Activated naive CD8-positive, alpha-beta T cell treated with anti-CD3 and anti-CD28 coated beads, Interleukin-2, amount 10 ng/mL, durations not matched to agents 7 days and 5 days (primary cell): ENCODE measurements at regions not wholly inside any gene's neighbourhood (a gene's known extent, or its start where the extent isn't known, plus 50 kb on each side); places are given as distances from the start of the nearest gene placed in this dataset.

Source experiments
- ATAC-seq: fragments of 150-1000 bp; cut with Tn5 transposase; one replicate; pipeline ENCODE4 v1.10.0; 2021; ENCODE audit warnings: low read depth, moderate library complexity
- POLR2A ChIA-PET: fragments of 350-600 bp; sonication (Branson Sonifier 250); formaldehyde crosslinking; loops from one replicate; lab custom pipeline; 2021; ENCODE audit warnings: antibody characterized with exemption; lab: Charles Lee
- DNase-seq: peaks from one replicate; pipeline ENCODE4 v3.0.0; 2021
- H3K27ac Mint-ChIP-seq: one replicate; pipeline ENCODE4 v1.8.0; 2022; ENCODE audit warnings: mild to moderate bottlenecking, mixed read lengths
- H3K27me3 Mint-ChIP-seq: one replicate; pipeline ENCODE4 v1.8.0; 2022; ENCODE audit warnings: mild to moderate bottlenecking, moderate library complexity, mixed read lengths
- H3K36me3 Mint-ChIP-seq: one replicate; pipeline ENCODE4 v1.8.0; 2021; ENCODE audit warnings: mild to moderate bottlenecking, mixed read lengths
- H3K4me1 Mint-ChIP-seq: one replicate; pipeline ENCODE4 v1.8.0; 2021; ENCODE audit warnings: mixed read lengths
- H3K4me3 Mint-ChIP-seq: one replicate; pipeline ENCODE4 v1.8.0; 2022; ENCODE audit warnings: mild to moderate bottlenecking, moderate library complexity, mixed read lengths
- H3K9me3 Mint-ChIP-seq: one replicate; pipeline ENCODE4 v1.8.0; 2021; ENCODE audit warnings: mixed read lengths

- ATAC-seq (no peak), DNase-seq (no peak)
- Mint-ChIP-seq H3K9me3 (no peaks in the 10 kb centered on the region), H3K4me1 (no peaks in the 10 kb centered on the region), H3K27me3 (peaks cover 5% of the 10 kb centered on the region), H3K27ac (no peak overlapping the region), H3K4me3 (no peak overlapping the region), H3K36me3 (no peaks in the 10 kb centered on the region)
- POLR2A ChIA-PET = no interaction called here
Observed at GRCh38 chr1:71200503-71200902, 119.7 kb upstream of the ZRANB2 start.

- H3K4me1 Mint-ChIP-seq = no peaks in the 10 kb centered on the region
- no peak overlapping the region for H3K4me3 Mint-ChIP-seq
- DNase-seq = no peak
- peaks cover 5% of the 10 kb centered on the region for H3K27me3 Mint-ChIP-seq
- no peaks in the 10 kb centered on the region for H3K9me3 Mint-ChIP-seq
- H3K27ac Mint-ChIP-seq = no peak overlapping the region
- no peaks in the 10 kb centered on the region for H3K36me3 Mint-ChIP-seq
- POLR2A ChIA-PET = no interaction called here
- ATAC-seq = no peak
Observed at GRCh38 chr1:71196685-71197084, 115.8 kb upstream of the ZRANB2 start.

- no peak for ATAC-seq
- H3K36me3 Mint-ChIP-seq = no peaks in the 10 kb centered on the region
- no peak for DNase-seq
- no peak overlapping the region for H3K27ac Mint-ChIP-seq
- no peak overlapping the region for H3K4me3 Mint-ChIP-seq
- no peaks in the 10 kb centered on the region for H3K4me1 Mint-ChIP-seq
- H3K9me3 Mint-ChIP-seq = peaks cover 2% of the 10 kb centered on the region
- H3K27me3 Mint-ChIP-seq = no peaks in the 10 kb centered on the region
- POLR2A ChIA-PET = no interaction called here
Observed at GRCh38 chr1:71193153-71193552, 112.3 kb upstream of the ZRANB2 start.

- Mint-ChIP-seq H3K27ac (no peak overlapping the region), H3K4me1 (no peaks in the 10 kb centered on the region), H3K36me3 (no peaks in the 10 kb centered on the region), H3K9me3 (peaks cover 3% of the 10 kb centered on the region), H3K4me3 (no peak overlapping the region), H3K27me3 (no peaks in the 10 kb centered on the region)
- no peak for DNase-seq
- POLR2A ChIA-PET = no interaction called here
- no peak for ATAC-seq
Observed at GRCh38 chr1:71191520-71191919, 110.7 kb upstream of the ZRANB2 start.

GRCh38 chr1:71190843-71191242 lies 110.0 kb upstream of the ZRANB2 start:
- H3K36me3 Mint-ChIP-seq = no peaks in the 10 kb centered on the region
- H3K27me3 Mint-ChIP-seq = no peaks in the 10 kb centered on the region
- peaks cover 3% of the 10 kb centered on the region for H3K9me3 Mint-ChIP-seq
- DNase-seq = no peak
- POLR2A ChIA-PET = no interaction called here
- no peaks in the 10 kb centered on the region for H3K4me1 Mint-ChIP-seq
- no peak overlapping the region for H3K27ac Mint-ChIP-seq
- H3K4me3 Mint-ChIP-seq = no peak overlapping the region
- no peak for ATAC-seq

GRCh38 chr1:71184410-71184809 lies 103.6 kb upstream of the ZRANB2 start:
- DNase-seq = no peak
- peaks cover 3% of the 10 kb centered on the region for H3K9me3 Mint-ChIP-seq
- H3K27ac Mint-ChIP-seq = no peak overlapping the region
- ATAC-seq = no peak
- POLR2A ChIA-PET = no interaction called here
- no peaks in the 10 kb centered on the region for H3K27me3 Mint-ChIP-seq
- no peaks in the 10 kb centered on the region for H3K4me1 Mint-ChIP-seq
- H3K36me3 Mint-ChIP-seq = no peaks in the 10 kb centered on the region
- H3K4me3 Mint-ChIP-seq = no peak overlapping the region

GRCh38 chr1:71179997-71180396 lies 99.2 kb upstream of the ZRANB2 start:
- H3K9me3 Mint-ChIP-seq = peaks cover 1% of the 10 kb centered on the region
- no peak overlapping the region for H3K27ac Mint-ChIP-seq
- POLR2A ChIA-PET = interaction anchor here (0.6 kb wide), 1 partner anchor 12 kb away, joined by 3 read pairs; no protein-coding TSS in a partner anchor
- no peaks in the 10 kb centered on the region for H3K4me1 Mint-ChIP-seq
- H3K4me3 Mint-ChIP-seq = no peak overlapping the region
- H3K36me3 Mint-ChIP-seq = no peaks in the 10 kb centered on the region
- DNase-seq (no peak), ATAC-seq (no peak)
- no peaks in the 10 kb centered on the region for H3K27me3 Mint-ChIP-seq

GRCh38 chr1:71170925-71171324 lies 90.1 kb upstream of the ZRANB2 start:
- ATAC-seq = no peak
- Mint-ChIP-seq H3K9me3 (no peaks in the 10 kb centered on the region), H3K36me3 (no peaks in the 10 kb centered on the region), H3K27ac (no peak overlapping the region), H3K4me1 (no peaks in the 10 kb centered on the region), H3K27me3 (no peaks in the 10 kb centered on the region), H3K4me3 (no peak overlapping the region)
- POLR2A ChIA-PET = no interaction called here
- DNase-seq = no peak

GRCh38 chr1:71167505-71167904 lies 86.7 kb upstream of the ZRANB2 start:
- Mint-ChIP-seq H3K36me3 (no peaks in the 10 kb centered on the region), H3K27me3 (no peaks in the 10 kb centered on the region), H3K27ac (no peak overlapping the region), H3K4me1 (no peaks in the 10 kb centered on the region), H3K4me3 (no peak overlapping the region), H3K9me3 (no peaks in the 10 kb centered on the region)
- ATAC-seq = no peak
- POLR2A ChIA-PET = interaction anchor here (0.6 kb wide), 1 partner anchor 13 kb away, joined by 3 read pairs; no protein-coding TSS in a partner anchor
- DNase-seq = no peak

- POLR2A ChIA-PET = no interaction called here
- Mint-ChIP-seq H3K27ac (no peak overlapping the region), H3K27me3 (no peaks in the 10 kb centered on the region), H3K4me1 (no peaks in the 10 kb centered on the region), H3K9me3 (no peaks in the 10 kb centered on the region), H3K4me3 (no peak overlapping the region), H3K36me3 (no peaks in the 10 kb centered on the region)
- no peak for DNase-seq
- ATAC-seq = no peak
Observed at GRCh38 chr1:71166178-71167173, 85.6 kb upstream of the ZRANB2 start.

- H3K36me3 Mint-ChIP-seq = no peaks in the 10 kb centered on the region
- POLR2A ChIA-PET = no interaction called here
- no peak for ATAC-seq
- no peak overlapping the region for H3K4me3 Mint-ChIP-seq
- no peak overlapping the region for H3K27ac Mint-ChIP-seq
- no peak for DNase-seq
- H3K27me3 Mint-ChIP-seq = no peaks in the 10 kb centered on the region
- H3K4me1 Mint-ChIP-seq = no peaks in the 10 kb centered on the region
- peaks cover 2% of the 10 kb centered on the region for H3K9me3 Mint-ChIP-seq
Observed at GRCh38 chr1:71157715-71158114, 76.9 kb upstream of the ZRANB2 start.

- POLR2A ChIA-PET = no interaction called here
- no peak for ATAC-seq
- no peaks in the 10 kb centered on the region for H3K4me1 Mint-ChIP-seq
Observed at GRCh38 chr1:71157151-71157550, 76.3 kb upstream of the ZRANB2 start.

GRCh38 chr1:71156590-71156989 lies 75.8 kb upstream of the ZRANB2 start:
- Mint-ChIP-seq H3K27me3 (no peaks in the 10 kb centered on the region), H3K9me3 (peaks cover 2% of the 10 kb centered on the region), H3K4me3 (no peak overlapping the region), H3K27ac (no peak overlapping the region), H3K4me1 (no peaks in the 10 kb centered on the region), H3K36me3 (no peaks in the 10 kb centered on the region)
- DNase-seq = no peak
- POLR2A ChIA-PET = no interaction called here
- ATAC-seq = no peak

More at GRCh38 chr1:71157151-71157550, 76.3 kb upstream of the ZRANB2 start:
- H3K9me3 Mint-ChIP-seq = peaks cover 2% of the 10 kb centered on the region
- H3K27ac Mint-ChIP-seq = no peak overlapping the region
- no peaks in the 10 kb centered on the region for H3K36me3 Mint-ChIP-seq
- H3K27me3 Mint-ChIP-seq = no peaks in the 10 kb centered on the region
- no peak overlapping the region for H3K4me3 Mint-ChIP-seq
- DNase-seq = no peak

- no peak for ATAC-seq
- Mint-ChIP-seq H3K4me3 (no peak overlapping the region), H3K27me3 (no peaks in the 10 kb centered on the region), H3K27ac (no peak overlapping the region), H3K36me3 (no peaks in the 10 kb centered on the region), H3K9me3 (peaks cover 2% of the 10 kb centered on the region), H3K4me1 (no peaks in the 10 kb centered on the region)
- POLR2A ChIA-PET = no interaction called here
- no peak for DNase-seq
Observed at GRCh38 chr1:71154429-71154828, 73.6 kb upstream of the ZRANB2 start.
